ENCODE measurements at regions not wholly inside any gene's neighbourhood (a gene's known extent, or its start where the extent isn't known, plus 50 kb on each side); places are given as distances from the start of the nearest gene placed in this dataset.

GRCh38 chr15:85976986-85977385, 102.7 kb upstream of the AGBL1 start:
- DNase-seq (ENCODE audit: low spot score): no peak

DNA sequence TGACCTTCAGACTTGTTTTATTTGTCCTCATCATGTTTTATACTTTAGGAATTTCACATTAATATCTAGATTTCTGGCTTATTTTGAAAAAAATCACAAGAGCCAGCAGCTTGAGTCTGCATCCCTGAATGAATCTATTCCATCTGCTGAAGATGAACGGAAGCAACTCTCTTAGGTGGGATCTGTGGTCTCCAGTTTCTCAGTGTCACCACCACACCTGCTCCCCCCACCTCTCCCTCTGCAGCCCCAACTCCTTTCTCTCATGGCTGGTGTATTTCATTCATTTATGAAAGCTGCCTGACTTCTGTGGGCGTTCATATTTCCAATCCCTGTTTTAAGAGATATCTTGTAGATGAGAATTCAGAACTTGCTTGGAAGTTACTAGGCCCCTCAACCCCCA, 102.1 kb upstream of the AGBL1 start:
- DNase-seq (ENCODE audit: low spot score): no peak

GRCh38 chr15:85979929-85980328, 99.7 kb upstream of the AGBL1 start:
- DNase-seq (ENCODE audit: low spot score): no peak

GRCh38 chr15:85980946-85981345, 98.7 kb upstream of the AGBL1 start:
- no peak for DNase-seq (ENCODE audit: low spot score)

GRCh38 chr15:85984241-85984640, 95.4 kb upstream of the AGBL1 start:
- DNase-seq (ENCODE audit: low spot score): no peak

GRCh38 chr15:85986116-85986515, 93.6 kb upstream of the AGBL1 start:
- DNase-seq (ENCODE audit: low spot score): no peak

- DNase-seq (ENCODE audit: low spot score): no peak
Observed at GRCh38 chr15:85986741-85987140, 92.9 kb upstream of the AGBL1 start.

- DNase-seq (ENCODE audit: low spot score): no peak
Observed at GRCh38 chr15:85988741-85989140, 90.9 kb upstream of the AGBL1 start.

GRCh38 chr15:85992224-85992623, 87.4 kb upstream of the AGBL1 start:
- DNase-seq (ENCODE audit: low spot score): no peak

GRCh38 chr15:85993116-85993515, 86.6 kb upstream of the AGBL1 start:
- no peak for DNase-seq (ENCODE audit: low spot score)

DNA sequence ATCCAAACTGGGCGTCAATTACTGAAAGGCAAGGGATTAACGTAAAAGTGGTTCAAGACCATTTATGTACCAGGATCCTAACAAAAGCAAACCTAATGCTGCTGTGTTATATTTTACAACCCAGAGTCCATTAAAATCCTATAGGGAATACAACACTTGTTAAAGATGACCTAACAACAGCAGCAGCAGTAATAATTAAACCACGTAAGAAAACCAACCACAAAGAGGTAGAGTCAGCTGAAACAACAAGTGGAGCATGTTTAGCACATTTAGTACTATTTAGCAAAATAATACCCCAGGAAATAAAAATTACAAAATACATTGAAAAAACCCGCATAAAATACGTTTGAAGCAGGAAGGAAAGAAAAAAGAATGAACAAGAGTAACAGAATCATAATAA, 82.1 kb upstream of the AGBL1 start:
- no peak for DNase-seq (ENCODE audit: low spot score)

DNA sequence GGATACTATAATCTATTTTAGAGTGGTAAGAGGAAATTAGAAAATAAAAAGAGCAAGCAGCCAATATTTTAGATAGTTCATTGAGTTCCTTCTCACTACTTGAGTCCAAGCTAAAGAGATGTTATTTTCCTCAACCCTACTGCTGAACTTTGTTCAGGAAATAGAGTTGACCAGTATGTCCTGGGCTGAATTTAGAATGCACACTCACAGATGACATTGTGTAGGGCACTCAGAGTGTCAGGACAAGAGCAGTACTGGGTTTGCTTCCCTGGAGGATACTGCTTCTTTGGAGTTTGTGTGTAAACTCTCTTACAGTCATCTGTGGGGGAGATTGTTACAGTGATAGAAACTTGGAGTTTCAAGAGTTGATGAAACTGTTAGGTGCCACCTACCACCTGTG, 80.0 kb upstream of the AGBL1 start:
- no peak for DNase-seq (ENCODE audit: low spot score)

GRCh38 chr15:86001200-86001599, 78.5 kb upstream of the AGBL1 start:
- no peak for DNase-seq (ENCODE audit: low spot score)

DNA sequence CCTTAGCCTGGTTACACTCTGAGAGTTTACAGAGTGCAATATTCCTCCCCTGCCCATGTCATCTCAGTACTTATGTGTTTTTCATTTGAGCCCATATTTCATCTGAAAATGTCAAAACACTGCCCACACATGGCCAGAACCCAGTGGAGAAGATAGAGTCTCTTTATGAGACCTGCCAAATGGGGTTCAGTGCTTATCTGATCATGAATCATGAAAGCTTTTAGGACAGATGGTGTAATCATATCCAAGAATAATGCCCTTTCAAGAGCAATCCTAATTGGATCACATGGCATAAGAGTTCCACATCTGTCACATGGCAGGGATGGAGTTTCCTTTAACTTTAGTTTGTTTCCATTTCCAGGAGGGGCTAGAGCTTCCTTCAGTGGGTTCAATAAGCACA, 77.2 kb upstream of the AGBL1 start:
- no peak for DNase-seq (ENCODE audit: low spot score)

- no peak for DNase-seq (ENCODE audit: low spot score)
Observed at GRCh38 chr15:86004061-86004460, 75.6 kb upstream of the AGBL1 start.

GRCh38 chr15:86006546-86006945, 73.1 kb upstream of the AGBL1 start:
- DNase-seq (ENCODE audit: low spot score): no peak

DNA sequence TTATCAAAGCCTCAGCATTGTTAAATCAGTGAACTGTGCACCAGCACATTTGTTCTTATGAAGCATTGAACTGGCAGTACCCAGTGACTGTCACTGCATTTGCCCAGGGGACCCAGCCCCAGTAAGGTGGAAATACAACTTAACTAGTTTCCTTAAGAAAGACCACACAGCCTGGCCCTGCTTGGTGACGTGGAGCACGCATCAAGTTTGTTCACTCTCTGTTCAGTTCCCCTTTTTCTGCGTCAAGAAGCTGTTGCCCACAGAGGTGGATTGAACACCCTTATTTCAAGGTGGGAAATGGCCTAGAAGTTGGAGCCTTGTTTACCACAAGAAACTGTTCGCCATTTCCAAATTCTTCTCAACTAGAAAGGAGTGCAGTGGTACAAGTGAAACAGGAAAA, 69.9 kb upstream of the AGBL1 start:
- no peak for DNase-seq (ENCODE audit: low spot score)

GRCh38 chr15:86010398-86010797, 69.3 kb upstream of the AGBL1 start:
- DNase-seq (ENCODE audit: low spot score): no peak

DNA sequence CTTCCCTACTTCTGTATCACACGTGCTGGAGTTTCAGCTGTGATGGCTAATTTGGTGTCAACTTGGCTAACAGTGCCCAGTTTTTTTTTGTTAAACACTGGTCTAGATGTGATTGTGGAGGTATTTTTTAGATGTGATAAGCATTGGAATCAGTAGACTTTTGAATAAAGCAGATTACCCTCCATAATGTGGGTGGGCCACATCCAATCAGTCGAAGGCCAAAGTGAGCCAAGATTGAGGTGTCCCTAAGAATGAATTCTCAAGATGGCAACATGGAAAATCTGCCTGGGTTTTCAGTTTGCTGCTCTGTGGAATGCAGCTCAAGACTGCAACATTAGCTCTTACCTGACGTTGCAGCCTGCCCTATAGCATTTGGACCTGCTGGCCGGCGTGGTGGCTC, 68.8 kb upstream of the AGBL1 start:
- DNase-seq (ENCODE audit: low spot score): no peak

DNA sequence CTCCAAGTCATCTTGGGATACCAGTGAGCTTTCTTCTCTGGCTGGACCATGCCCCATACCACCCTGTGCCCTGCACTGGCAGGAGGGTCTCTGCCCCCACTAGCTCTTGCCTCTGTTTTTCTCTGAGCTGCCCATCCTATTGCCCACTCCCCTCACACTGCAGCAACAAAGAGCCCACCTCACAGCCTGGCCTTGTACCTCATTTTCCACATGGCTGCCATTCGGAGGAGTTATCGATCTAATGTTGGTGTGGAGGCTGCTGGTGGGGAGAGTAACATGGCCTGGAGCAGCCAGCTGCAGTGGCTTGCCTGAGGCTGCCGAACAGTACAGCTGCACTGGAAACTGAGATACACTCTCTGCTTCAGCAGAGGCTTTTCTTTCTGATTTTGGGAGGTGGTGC, 65.7 kb upstream of the AGBL1 start:
- DNase-seq (ENCODE audit: low spot score): no peak

DNA sequence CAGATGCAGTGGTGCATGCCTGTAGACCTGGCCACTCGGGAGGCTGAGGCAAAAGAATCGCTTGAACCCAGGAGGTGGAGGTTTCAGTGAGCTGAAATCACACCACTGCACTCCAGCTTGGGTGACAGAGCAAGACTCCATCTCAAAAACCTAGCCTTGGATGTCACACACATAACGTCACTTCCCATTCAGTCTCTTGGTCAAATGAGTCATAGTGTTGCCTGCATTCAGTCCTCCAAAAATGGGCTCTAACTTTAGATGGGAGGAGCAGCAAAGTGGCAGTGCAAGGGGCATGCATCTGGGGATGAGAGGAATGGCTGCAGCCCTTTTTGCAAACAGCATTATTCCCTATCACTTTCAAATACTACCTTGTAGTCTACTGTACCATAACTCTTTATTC, 62.9 kb upstream of the AGBL1 start:
- DNase-seq (ENCODE audit: low spot score): no peak

DNA sequence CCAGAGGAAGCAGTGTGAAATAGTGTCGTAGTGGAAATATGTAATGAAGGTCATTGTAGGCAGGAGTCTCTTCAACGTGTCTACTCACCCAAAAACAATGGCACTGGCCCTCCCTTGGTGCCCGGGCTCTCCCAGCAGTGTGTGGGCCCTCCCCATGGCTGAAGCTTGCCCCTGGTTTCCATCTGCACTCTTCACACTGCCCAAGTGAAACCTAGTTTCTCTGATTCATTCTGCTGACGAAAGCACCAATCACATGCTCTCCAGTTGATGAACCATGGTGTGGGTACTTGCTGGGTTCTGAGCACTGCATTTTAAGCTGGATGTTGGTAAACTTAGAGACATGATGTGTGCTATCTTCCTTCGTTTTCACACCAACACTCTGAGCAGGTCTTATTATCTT, 61.0 kb upstream of the AGBL1 start:
- DNase-seq (ENCODE audit: low spot score): no peak

GRCh38 chr15:86021281-86022264, 58.1 kb upstream of the AGBL1 start:
- no peak for DNase-seq (ENCODE audit: low spot score)

GRCh38 chr15:86028961-86029360, 50.7 kb upstream of the AGBL1 start:
- DNase-seq (ENCODE audit: low spot score): no peak
